ENCODE measurements at regions not wholly inside any gene's neighbourhood (a gene's known extent, or its start where the extent isn't known, plus 50 kb on each side); places are given as distances from the start of the nearest gene placed in this dataset.

- TF ChIP-seq FOXP2 (optimal IDR thresholded peaks at IDR 0.05; ENCODE audit: borderline replicate concordance, extremely low read depth, extremely low read length, insufficient read depth) (no peak), POLR2AphosphoS5 (IDR thresholded peaks at IDR 0.05; ENCODE audit: low read depth, low read length) (no peak), SIN3A (IDR thresholded peaks at IDR 0.05; ENCODE audit: borderline replicate concordance, insufficient read depth, low read length) (no peak), REST (IDR thresholded peaks at IDR 0.05; ENCODE audit: insufficient read depth in 1 of 2, low read depth in 2 of 2, low read length in 2 of 2) (no peak), TAF1 (IDR thresholded peaks at IDR 0.05; ENCODE audit: borderline replicate concordance, insufficient read depth, low read length) (no peak)
Measured at GRCh38 chr2:15780912-15781574, 159.3 kb upstream of the MYCN start.

GRCh38 chr2:15782009-15782751 lies 158.2 kb upstream of the MYCN start:
- TF ChIP-seq POLR2AphosphoS5 (IDR thresholded peaks at IDR 0.05; ENCODE audit: low read depth, low read length): no peak
- no peak for TF ChIP-seq SIN3A (IDR thresholded peaks at IDR 0.05; ENCODE audit: borderline replicate concordance, insufficient read depth, low read length)
- no peak for TF ChIP-seq REST (IDR thresholded peaks at IDR 0.05; ENCODE audit: insufficient read depth in 1 of 2, low read depth in 2 of 2, low read length in 2 of 2)

GRCh38 chr2:15782769-15783294 lies 157.5 kb upstream of the MYCN start:
- no peak for TF ChIP-seq TAF1 (IDR thresholded peaks at IDR 0.05; ENCODE audit: borderline replicate concordance, insufficient read depth, low read length)
- TF ChIP-seq SIN3A (IDR thresholded peaks at IDR 0.05; ENCODE audit: borderline replicate concordance, insufficient read depth, low read length): no peak
- TF ChIP-seq POLR2AphosphoS5 (IDR thresholded peaks at IDR 0.05; ENCODE audit: low read depth, low read length): no peak
- TF ChIP-seq FOXP2 (optimal IDR thresholded peaks at IDR 0.05; ENCODE audit: borderline replicate concordance, extremely low read depth, extremely low read length, insufficient read depth): no peak
- TF ChIP-seq REST (IDR thresholded peaks at IDR 0.05; ENCODE audit: insufficient read depth in 1 of 2, low read depth in 2 of 2, low read length in 2 of 2): no peak

- TF ChIP-seq TAF1 (IDR thresholded peaks at IDR 0.05; ENCODE audit: borderline replicate concordance, insufficient read depth, low read length): no peak
- TF ChIP-seq POLR2AphosphoS5 (IDR thresholded peaks at IDR 0.05; ENCODE audit: low read depth, low read length): no peak
- TF ChIP-seq SIN3A (IDR thresholded peaks at IDR 0.05; ENCODE audit: borderline replicate concordance, insufficient read depth, low read length): no peak
- no peak for TF ChIP-seq FOXP2 (optimal IDR thresholded peaks at IDR 0.05; ENCODE audit: borderline replicate concordance, extremely low read depth, extremely low read length, insufficient read depth)
- no peak for TF ChIP-seq REST (IDR thresholded peaks at IDR 0.05; ENCODE audit: insufficient read depth in 1 of 2, low read depth in 2 of 2, low read length in 2 of 2)
Measured at GRCh38 chr2:15783489-15783888, 156.9 kb upstream of the MYCN start.
